HEK293T (cell line): ENCODE measurements at regions not wholly inside any gene's neighbourhood (a gene's known extent, or its start where the extent isn't known, plus 50 kb on each side); places are given as distances from the start of the nearest gene placed in this dataset.

Source experiments
- ARNT ChIP-seq: fragments of 450-650 bp; IDR thresholded peaks from 2 replicates; pipeline ENCODE4 v1.6.1; 2017; ENCODE audit warnings: mild to moderate bottlenecking
- BHLHE40 ChIP-seq: fragments of 450-650 bp; IDR thresholded peaks from 2 replicates; pipeline ENCODE4 v1.6.1; 2016; ENCODE audit warnings: mild to moderate bottlenecking, moderate library complexity, borderline replicate concordance
- CTBP1 ChIP-seq: fragments of 450-650 bp; IDR thresholded peaks from 2 replicates; pipeline ENCODE4 v1.6.1; 2016; ENCODE audit warnings: borderline replicate concordance
- ELF4 ChIP-seq: fragments of 450-650 bp; IDR thresholded peaks from 2 replicates; pipeline ENCODE4 v1.6.1; 2017; ENCODE audit warnings: antibody characterized with exemption
- FOXA1 ChIP-seq: fragments of 450-650 bp; IDR thresholded peaks from 2 replicates; pipeline ENCODE4 v1.6.1; 2016; ENCODE audit warnings: mild to moderate bottlenecking
- FOXK2 ChIP-seq: fragments of 450-650 bp; IDR thresholded peaks from 2 replicates; pipeline ENCODE4 v1.6.1; 2016; ENCODE audit warnings: mild to moderate bottlenecking
- HDGF ChIP-seq: fragments of 450-650 bp; IDR thresholded peaks from 2 replicates; pipeline ENCODE4 v1.6.1; 2017; ENCODE audit warnings: antibody characterized with exemption, borderline replicate concordance
- L3MBTL2 ChIP-seq: fragments of 450-650 bp; conservative IDR thresholded peaks from 2 replicates; pipeline ENCODE4 v1.6.1; 2016; ENCODE audit warnings: mild to moderate bottlenecking
- NFRKB ChIP-seq: fragments of 450-650 bp; IDR thresholded peaks from 2 replicates; pipeline ENCODE4 v1.6.1; 2016; ENCODE audit warnings: mild to moderate bottlenecking, moderate library complexity
- SP1 ChIP-seq: fragments of 450-650 bp; IDR thresholded peaks from 2 replicates; pipeline ENCODE4 v1.6.1; 2017
- SUZ12 ChIP-seq: fragments of 450-650 bp; IDR thresholded peaks from 2 replicates; pipeline ENCODE4 v1.6.1; 2016; ENCODE audit warnings: mild to moderate bottlenecking
- TARDBP ChIP-seq: fragments of 450-650 bp; IDR thresholded peaks from 2 replicates; pipeline ENCODE4 v1.6.1; 2016
- TF ChIP-seq, protein P1 (sequence below): fragments of 450-650 bp; IDR thresholded peaks from 2 replicates; pipeline ENCODE4 v1.6.1; 2016

GRCh38 chr2:12594590-12594989 lies 122.1 kb upstream of the TRIB2 start:
- TF ChIP-seq NFRKB, result no peak
- TF ChIP-seq, protein P1, sequence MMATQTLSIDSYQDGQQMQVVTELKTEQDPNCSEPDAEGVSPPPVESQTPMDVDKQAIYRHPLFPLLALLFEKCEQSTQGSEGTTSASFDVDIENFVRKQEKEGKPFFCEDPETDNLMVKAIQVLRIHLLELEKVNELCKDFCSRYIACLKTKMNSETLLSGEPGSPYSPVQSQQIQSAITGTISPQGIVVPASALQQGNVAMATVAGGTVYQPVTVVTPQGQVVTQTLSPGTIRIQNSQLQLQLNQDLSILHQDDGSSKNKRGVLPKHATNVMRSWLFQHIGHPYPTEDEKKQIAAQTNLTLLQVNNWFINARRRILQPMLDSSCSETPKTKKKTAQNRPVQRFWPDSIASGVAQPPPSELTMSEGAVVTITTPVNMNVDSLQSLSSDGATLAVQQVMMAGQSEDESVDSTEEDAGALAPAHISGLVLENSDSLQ, result no peak
- TF ChIP-seq TARDBP, result no peak
- TF ChIP-seq FOXK2, result no peak
- no peak for TF ChIP-seq L3MBTL2
- TF ChIP-seq ELF4, result no peak
- TF ChIP-seq FOXA1, result no peak
- no peak for TF ChIP-seq ARNT
- TF ChIP-seq SUZ12, result no peak
- TF ChIP-seq BHLHE40, result no peak
- no peak for TF ChIP-seq SP1
- TF ChIP-seq CTBP1, result no peak
- no peak for TF ChIP-seq HDGF
